Transverse colon (tissue), 3 donors: ENCODE measurements at regions not wholly inside any gene's neighbourhood (a gene's known extent, or its start where the extent isn't known, plus 50 kb on each side); places are given as distances from the start of the nearest gene placed in this dataset.

Experiments
- EP300 ChIP-seq: sonication (generic); formaldehyde crosslinking; IDR thresholded peaks from one replicate; pipeline ENCODE4 v1.6.1; 2017; ENCODE audit warnings: antibody characterized with exemption, low read depth
- POLR2A ChIP-seq: fragments of 450-650 bp; IDR thresholded peaks from one replicate; pipeline ENCODE4 v1.6.1; 2016; ENCODE audit warnings: antibody characterized with exemption, mild to moderate bottlenecking, moderate library complexity
- TF ChIP-seq, protein P1 (sequence below), 5 experiments: fragments of 200-600 bp in 3 of 5; fragments of 450-650 bp in 2 of 5; sonication (generic) in 3 of 5; IDR thresholded peaks; 1 replicate in 2 of 5; 2 replicates in 3 of 5; pipeline ENCODE4 v1.5.1; 2016 to 2017; ENCODE audit warnings: antibody characterized with exemption in 5 of 5, inconsistent platforms in 3 of 5, mild to moderate bottlenecking in 2 of 5, moderate library complexity in 1 of 5

DNA sequence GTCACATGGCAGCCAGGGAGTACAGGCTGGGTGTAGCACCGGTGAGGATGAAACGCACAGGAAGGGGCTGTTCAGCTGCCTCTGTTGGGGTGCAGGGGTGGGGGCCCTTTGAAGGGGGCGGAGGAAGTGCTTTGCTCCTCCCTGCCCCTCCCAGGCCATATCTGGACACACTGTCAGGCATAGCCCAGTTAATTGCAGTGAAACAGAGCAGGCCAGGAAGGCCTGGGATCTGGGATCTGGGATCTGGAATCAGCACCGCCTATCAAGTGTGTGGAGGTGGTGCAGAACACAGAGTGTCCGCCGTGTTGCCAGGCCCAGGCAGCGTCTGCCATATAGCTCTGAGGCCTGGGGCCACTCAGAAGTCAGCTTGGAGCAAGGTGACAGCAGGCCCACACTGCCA lies 85.5 kb upstream of the EPCAM start:
- TF ChIP-seq, protein P1, sequence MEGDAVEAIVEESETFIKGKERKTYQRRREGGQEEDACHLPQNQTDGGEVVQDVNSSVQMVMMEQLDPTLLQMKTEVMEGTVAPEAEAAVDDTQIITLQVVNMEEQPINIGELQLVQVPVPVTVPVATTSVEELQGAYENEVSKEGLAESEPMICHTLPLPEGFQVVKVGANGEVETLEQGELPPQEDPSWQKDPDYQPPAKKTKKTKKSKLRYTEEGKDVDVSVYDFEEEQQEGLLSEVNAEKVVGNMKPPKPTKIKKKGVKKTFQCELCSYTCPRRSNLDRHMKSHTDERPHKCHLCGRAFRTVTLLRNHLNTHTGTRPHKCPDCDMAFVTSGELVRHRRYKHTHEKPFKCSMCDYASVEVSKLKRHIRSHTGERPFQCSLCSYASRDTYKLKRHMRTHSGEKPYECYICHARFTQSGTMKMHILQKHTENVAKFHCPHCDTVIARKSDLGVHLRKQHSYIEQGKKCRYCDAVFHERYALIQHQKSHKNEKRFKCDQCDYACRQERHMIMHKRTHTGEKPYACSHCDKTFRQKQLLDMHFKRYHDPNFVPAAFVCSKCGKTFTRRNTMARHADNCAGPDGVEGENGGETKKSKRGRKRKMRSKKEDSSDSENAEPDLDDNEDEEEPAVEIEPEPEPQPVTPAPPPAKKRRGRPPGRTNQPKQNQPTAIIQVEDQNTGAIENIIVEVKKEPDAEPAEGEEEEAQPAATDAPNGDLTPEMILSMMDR (IDR thresholded peaks at IDR 0.05), result no peak
- TF ChIP-seq POLR2A (no peak), EP300 (no peak)
